Panc1 (cell line): ENCODE measurements at regions not wholly inside any gene's neighbourhood (a gene's known extent, or its start where the extent isn't known, plus 50 kb on each side); places are given as distances from the start of the nearest gene placed in this dataset.

ENCODE experiments used
- ATAC-seq: fragments of 200-7000 bp; cut with Tn5 transposase; 2 replicates; pipeline ENCODE4 v1.9.1; 2020; ENCODE audit warnings: mild to moderate bottlenecking, moderate library complexity
- BruUV-seq: library from RNA; stranded (reverse); fragments of 400-500 nt; replicated peaks from 2 replicates; lab custom pipeline; 2021; lab: Mats Ljungman, UMichigan
- CTCF ChIA-PET: fragments of 300-600 bp; sonication (Branson Sonifier 250); formaldehyde crosslinking; loops from one replicate; lab custom pipeline; 2022; ENCODE audit warnings: antibody characterized with exemption; lab: Charles Lee
- POLR2A ChIA-PET: fragments of 300-600 bp; sonication (Branson Sonifier 250); formaldehyde crosslinking; loops from one replicate; lab custom pipeline; 2022; ENCODE audit warnings: antibody characterized with exemption; lab: Charles Lee
- DNase-seq: peaks from one replicate; pipeline ENCODE4 v3.0.0-alpha.2; 2010; ENCODE audit warnings: low read depth, low spot score
- H3K27ac ChIP-seq: 2 replicates; pipeline ENCODE4 v1.5.1; 2011; ENCODE audit warnings: mild to moderate bottlenecking, low read length, inconsistent platforms
- H3K27me3 ChIP-seq: fragments of 200-500 bp; sonication (Bioruptor generic); 2 replicates; pipeline ENCODE4 v1.6.0; 2014; ENCODE audit warnings: low read length, inconsistent platforms; ENCODE audit not compliant: control insufficient read depth, insufficient read depth
- H3K36me3 ChIP-seq: fragments of 200-500 bp; sonication (Bioruptor generic); 2 replicates; pipeline ENCODE4 v1.5.1; 2014; ENCODE audit warnings: inconsistent platforms, mild to moderate bottlenecking, low read length, moderate library complexity; ENCODE audit not compliant: control insufficient read depth, insufficient read depth
- H3K4me1 ChIP-seq: 2 replicates; pipeline ENCODE4 v1.5.1; 2011; ENCODE audit warnings: inconsistent platforms, mild to moderate bottlenecking, low read length, moderate library complexity; ENCODE audit not compliant: control insufficient read depth, insufficient read depth
- H3K4me3 ChIP-seq, 2 experiments: 2 replicates each; pipeline ENCODE4 v1.5.1; 2011 to 2012; ENCODE audit warnings: low read depth in 2 of 2, low read length in 2 of 2, mild to moderate bottlenecking in 2 of 2, inconsistent platforms in 1 of 2, moderate library complexity in 1 of 2
- H3K9me3 ChIP-seq: fragments of 200-500 bp; sonication (Bioruptor generic); 2 replicates; pipeline ENCODE4 v1.5.1; 2014; ENCODE audit warnings: low read depth, mild to moderate bottlenecking, inconsistent platforms, low read length, moderate library complexity; ENCODE audit not compliant: control insufficient read depth, insufficient read depth
- POLR2AphosphoS5 ChIP-seq: IDR thresholded peaks from 2 replicates; pipeline ENCODE4 v1.6.1; 2012; ENCODE audit warnings: mild to moderate bottlenecking, low read depth, low read length, moderate library complexity
- SIN3A ChIP-seq: IDR thresholded peaks from 2 replicates; pipeline ENCODE4 v1.6.1; 2012; ENCODE audit warnings: low read depth, mild to moderate bottlenecking, low read length, moderate library complexity, borderline replicate concordance; ENCODE audit not compliant: insufficient read depth
- TCF7L2 ChIP-seq: IDR thresholded peaks from 2 replicates; pipeline ENCODE4 v1.6.1; 2011; ENCODE audit warnings: mild to moderate bottlenecking, low read depth, low read length, inconsistent platforms
- in situ Hi-C: cut with HindIII; loops from 2 replicates; pipeline ENCODE4 v1.10.0; 2016; ENCODE audit warnings: low sequenced_read_pairs, low pct_unique_long_range_greater_than_20kb
- intact Hi-C: fragments of 100-400 bp; cut with micrococcal nuclease; formaldehyde crosslinking; loops from one replicate; pipeline ENCODE4 v1.10.0; 2022; ENCODE audit not compliant: unreplicated experiment
- TF ChIP-seq, protein P1 (sequence below): fragments of 450-650 bp; IDR thresholded peaks from 2 replicates; pipeline ENCODE4 v1.5.1; 2017; ENCODE audit warnings: mild to moderate bottlenecking
- TF ChIP-seq, protein P2 (sequence below), 2 experiments: IDR thresholded peaks; 2 replicates each; pipeline ENCODE4 v1.6.1; 2011 to 2012; ENCODE audit warnings: low read depth in 2 of 2, control low read depth in 1 of 2, low read length in 1 of 2, mild to moderate bottlenecking in 1 of 2, moderate library complexity in 1 of 2; ENCODE audit not compliant: insufficient read depth in 1 of 2

DNA sequence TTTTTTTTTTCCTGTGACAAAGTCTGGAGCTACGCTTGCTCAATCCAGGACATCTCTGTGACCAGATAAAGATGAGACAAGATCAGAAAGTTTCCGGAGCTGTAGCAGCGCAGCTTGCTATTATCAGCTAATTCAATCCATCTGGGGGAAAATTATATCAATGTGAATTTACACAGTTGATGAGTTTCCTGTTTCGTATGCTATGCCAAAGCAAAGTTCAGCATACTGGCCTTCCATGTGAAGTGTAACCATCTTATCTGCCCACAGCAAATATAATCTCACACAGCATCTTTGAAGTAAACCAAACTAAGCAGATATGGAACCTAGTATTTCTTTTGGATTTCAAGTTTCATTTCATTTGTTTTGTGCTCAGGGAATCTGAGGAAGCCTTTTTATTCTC is 1767.7 kb downstream of the EFNA5 start:
- no peaks in the 10 kb centered on the region for H3K27me3 ChIP-seq
- in situ Hi-C loops = no loop called here
- ATAC-seq = no peak
- POLR2A ChIA-PET = no interaction called here
- intact Hi-C loops = no loop called here
- no peak for DNase-seq
- H3K4me1 ChIP-seq = no peaks in the 10 kb centered on the region
- CTCF ChIA-PET = no interaction called here
- no peaks in the 10 kb centered on the region for H3K36me3 ChIP-seq
- no TSS peak for BruUV-seq
- H3K27ac ChIP-seq = no peak overlapping the region
- no peak overlapping the region for H3K4me3 ChIP-seq
- no peak for TF ChIP-seq POLR2AphosphoS5
- TF ChIP-seq, protein P1, sequence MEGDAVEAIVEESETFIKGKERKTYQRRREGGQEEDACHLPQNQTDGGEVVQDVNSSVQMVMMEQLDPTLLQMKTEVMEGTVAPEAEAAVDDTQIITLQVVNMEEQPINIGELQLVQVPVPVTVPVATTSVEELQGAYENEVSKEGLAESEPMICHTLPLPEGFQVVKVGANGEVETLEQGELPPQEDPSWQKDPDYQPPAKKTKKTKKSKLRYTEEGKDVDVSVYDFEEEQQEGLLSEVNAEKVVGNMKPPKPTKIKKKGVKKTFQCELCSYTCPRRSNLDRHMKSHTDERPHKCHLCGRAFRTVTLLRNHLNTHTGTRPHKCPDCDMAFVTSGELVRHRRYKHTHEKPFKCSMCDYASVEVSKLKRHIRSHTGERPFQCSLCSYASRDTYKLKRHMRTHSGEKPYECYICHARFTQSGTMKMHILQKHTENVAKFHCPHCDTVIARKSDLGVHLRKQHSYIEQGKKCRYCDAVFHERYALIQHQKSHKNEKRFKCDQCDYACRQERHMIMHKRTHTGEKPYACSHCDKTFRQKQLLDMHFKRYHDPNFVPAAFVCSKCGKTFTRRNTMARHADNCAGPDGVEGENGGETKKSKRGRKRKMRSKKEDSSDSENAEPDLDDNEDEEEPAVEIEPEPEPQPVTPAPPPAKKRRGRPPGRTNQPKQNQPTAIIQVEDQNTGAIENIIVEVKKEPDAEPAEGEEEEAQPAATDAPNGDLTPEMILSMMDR = no peak
- no peak for TF ChIP-seq TCF7L2
- no peak for TF ChIP-seq SIN3A
- TF ChIP-seq, protein P2, sequence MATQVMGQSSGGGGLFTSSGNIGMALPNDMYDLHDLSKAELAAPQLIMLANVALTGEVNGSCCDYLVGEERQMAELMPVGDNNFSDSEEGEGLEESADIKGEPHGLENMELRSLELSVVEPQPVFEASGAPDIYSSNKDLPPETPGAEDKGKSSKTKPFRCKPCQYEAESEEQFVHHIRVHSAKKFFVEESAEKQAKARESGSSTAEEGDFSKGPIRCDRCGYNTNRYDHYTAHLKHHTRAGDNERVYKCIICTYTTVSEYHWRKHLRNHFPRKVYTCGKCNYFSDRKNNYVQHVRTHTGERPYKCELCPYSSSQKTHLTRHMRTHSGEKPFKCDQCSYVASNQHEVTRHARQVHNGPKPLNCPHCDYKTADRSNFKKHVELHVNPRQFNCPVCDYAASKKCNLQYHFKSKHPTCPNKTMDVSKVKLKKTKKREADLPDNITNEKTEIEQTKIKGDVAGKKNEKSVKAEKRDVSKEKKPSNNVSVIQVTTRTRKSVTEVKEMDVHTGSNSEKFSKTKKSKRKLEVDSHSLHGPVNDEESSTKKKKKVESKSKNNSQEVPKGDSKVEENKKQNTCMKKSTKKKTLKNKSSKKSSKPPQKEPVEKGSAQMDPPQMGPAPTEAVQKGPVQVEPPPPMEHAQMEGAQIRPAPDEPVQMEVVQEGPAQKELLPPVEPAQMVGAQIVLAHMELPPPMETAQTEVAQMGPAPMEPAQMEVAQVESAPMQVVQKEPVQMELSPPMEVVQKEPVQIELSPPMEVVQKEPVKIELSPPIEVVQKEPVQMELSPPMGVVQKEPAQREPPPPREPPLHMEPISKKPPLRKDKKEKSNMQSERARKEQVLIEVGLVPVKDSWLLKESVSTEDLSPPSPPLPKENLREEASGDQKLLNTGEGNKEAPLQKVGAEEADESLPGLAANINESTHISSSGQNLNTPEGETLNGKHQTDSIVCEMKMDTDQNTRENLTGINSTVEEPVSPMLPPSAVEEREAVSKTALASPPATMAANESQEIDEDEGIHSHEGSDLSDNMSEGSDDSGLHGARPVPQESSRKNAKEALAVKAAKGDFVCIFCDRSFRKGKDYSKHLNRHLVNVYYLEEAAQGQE (IDR thresholded peaks at IDR 0.05; ENCODE audit: insufficient read depth in 1 of 2, low read depth in 2 of 2, low read length in 1 of 2) = no peak
- H3K9me3 ChIP-seq = no peaks in the 10 kb centered on the region

DNA sequence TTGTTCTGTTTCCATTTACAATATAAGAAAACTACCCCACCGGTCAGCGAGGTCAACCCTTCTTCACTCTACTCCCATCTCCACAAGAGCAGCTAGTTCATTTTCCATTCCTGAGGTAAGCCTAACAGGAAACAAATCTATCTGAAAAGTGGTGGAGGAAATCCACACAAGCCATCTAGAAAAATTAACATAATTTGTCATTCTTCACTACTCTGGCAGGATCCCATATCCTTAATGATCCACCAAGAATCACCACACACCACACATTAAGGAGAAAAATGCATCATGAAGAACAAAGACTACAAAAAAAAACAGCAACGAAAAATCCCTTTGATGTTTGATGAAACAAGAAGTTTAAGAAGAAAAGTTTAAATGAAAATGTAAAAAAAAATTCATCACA is 1771.0 kb downstream of the EFNA5 start:
- ATAC-seq (no peak), DNase-seq (no peak)
- Histone ChIP-seq H3K4me3 (no peak overlapping the region), H3K36me3 (no peaks in the 10 kb centered on the region), H3K9me3 (no peaks in the 10 kb centered on the region), H3K4me1 (no peaks in the 10 kb centered on the region), H3K27ac (no peak overlapping the region), H3K27me3 (no peaks in the 10 kb centered on the region)
- CTCF ChIA-PET = no interaction called here
- TF ChIP-seq POLR2AphosphoS5 = no peak
- no peak for TF ChIP-seq TCF7L2
- TF ChIP-seq, protein P2 (IDR thresholded peaks at IDR 0.05; ENCODE audit: insufficient read depth in 1 of 2, low read depth in 2 of 2, low read length in 1 of 2) = no peak
- TF ChIP-seq SIN3A = no peak
- no TSS peak for BruUV-seq
- in situ Hi-C loops (no loop called here), intact Hi-C loops (no loop called here)
- POLR2A ChIA-PET = no interaction called here
